PFSK-1 (cell line): ENCODE measurements at regions not wholly inside any gene's neighbourhood (a gene's known extent, or its start where the extent isn't known, plus 50 kb on each side); places are given as distances from the start of the nearest gene placed in this dataset.

ENCODE experiments used
- POLR2AphosphoS5 ChIP-seq: IDR thresholded peaks from 2 replicates; pipeline ENCODE4 v1.6.1; 2012; ENCODE audit warnings: low read depth, mild to moderate bottlenecking, control low read depth, low read length, moderate library complexity
- TAF1 ChIP-seq: IDR thresholded peaks from 2 replicates; pipeline ENCODE4 v1.6.1; 2012; ENCODE audit warnings: low read length, control low read depth, borderline replicate concordance; ENCODE audit not compliant: insufficient read depth

- no peak for TF ChIP-seq POLR2AphosphoS5
- TF ChIP-seq TAF1: no peak
Measured at GRCh38 chr4:36411338-36411737, 129.9 kb downstream of the DTHD1 start.
